ENCODE measurements at regions not wholly inside any gene's neighbourhood (a gene's known extent, or its start where the extent isn't known, plus 50 kb on each side); places are given as distances from the start of the nearest gene placed in this dataset.

- DNase-seq, result no peak
Observed at GRCh38 chr7:21094589-21094988, 307.9 kb upstream of the SP8 start.

GRCh38 chr7:21099432-21099831 lies 312.7 kb upstream of the SP8 start:
- DNase-seq, result no peak

- DNase-seq, result no peak
Observed at GRCh38 chr7:21099955-21100354, 313.3 kb upstream of the SP8 start.

- DNase-seq, result no peak
Observed at GRCh38 chr7:21101541-21101940, 314.9 kb upstream of the SP8 start.

DNA sequence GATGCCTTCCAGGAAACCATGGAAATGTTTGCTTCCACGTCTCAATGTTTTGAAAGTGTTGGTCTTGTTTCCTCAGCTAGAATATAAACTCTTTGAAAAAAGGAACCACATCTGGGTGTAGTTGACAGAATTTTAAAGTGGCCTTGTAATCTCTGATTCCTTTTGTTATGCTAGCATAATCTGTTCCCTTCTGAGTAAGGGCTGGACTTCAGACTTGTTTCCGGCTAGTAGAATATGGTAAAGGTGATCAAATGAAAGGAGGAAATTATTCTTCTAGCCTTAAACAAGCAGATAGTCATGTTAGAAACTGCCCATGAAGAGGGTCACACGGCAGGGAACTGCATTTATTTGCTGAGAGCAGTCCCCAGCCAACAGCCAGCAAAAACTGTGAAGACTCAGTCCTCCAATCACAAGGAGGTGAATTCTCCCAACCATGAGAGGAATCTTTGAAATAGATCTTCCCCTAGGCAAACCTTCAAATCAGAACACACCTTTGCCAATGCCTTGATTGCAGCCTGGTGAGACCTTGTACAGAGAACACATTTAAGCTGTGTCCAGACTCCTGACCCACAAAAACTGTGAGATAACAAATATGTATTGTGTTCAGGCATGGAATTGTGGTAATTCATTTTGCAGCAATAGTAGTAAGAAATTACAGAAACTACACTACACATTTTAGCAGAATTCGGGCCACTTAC lies 316.9 kb upstream of the SP8 start:
- DNase-seq, result no peak

GRCh38 chr7:21104124-21104500 lies 317.4 kb upstream of the SP8 start:
- DNase-seq, result no peak

DNA sequence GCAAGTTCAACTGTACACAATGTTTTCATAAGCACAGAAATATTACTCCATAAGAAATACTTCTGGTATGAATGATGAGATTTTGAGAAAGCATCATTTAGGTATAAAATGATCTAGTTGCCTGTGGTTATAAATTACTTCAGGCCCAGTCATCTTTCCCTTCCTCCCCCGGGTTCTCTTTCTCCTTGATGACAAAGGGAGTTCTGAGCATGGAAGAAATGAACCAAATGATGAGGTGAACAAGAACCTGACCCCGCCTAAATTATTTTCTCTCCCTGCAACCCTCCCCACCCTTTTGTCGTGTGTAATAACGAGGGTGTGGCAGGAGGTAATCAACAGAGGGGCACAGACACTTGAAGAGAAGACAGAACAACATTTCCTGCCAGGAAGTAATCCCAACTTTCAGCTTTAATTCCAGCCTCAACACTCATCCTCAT lies 319.6 kb upstream of the SP8 start:
- DNase-seq, result no peak

DNA sequence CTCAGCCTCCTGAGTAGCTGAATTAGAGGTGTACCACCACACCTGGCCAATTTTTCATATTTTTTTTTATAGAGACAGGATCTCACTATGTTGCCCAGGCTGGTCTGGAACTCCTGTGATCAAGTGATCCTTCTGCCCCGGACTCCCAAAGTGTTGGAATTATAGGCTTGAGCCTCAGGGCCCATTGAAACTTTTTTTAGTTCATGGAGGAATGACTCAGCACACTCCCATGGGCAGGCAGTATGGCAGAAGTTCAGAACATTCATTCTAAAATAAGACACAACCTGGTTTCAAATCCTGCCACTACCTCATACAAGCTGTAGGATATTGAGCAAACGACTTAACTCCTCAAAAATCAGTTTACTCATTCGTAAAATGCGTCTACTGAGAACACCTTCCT lies 320.4 kb upstream of the SP8 start:
- no peak for DNase-seq

DNA sequence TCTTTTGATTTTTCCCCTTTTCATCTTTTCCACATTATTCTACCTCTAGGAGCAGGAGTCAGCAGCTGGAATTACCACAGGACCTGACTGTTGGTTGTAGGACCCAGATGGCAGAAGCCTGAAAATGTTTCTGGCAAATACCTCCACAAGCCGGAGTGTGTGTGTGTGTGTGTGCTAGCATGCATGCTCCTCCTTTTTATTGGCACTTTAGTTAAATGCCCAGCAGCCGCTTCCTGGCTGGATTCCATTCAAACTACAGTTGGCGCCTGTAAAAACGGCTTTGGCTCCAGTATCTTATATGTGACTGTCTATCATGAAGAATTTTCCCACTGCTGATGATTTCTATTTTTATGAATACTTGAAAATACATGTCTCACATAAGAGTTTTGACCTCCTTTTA lies 319.7 kb upstream of the SP4 start:
- peak; percentile 89 for DNase-seq

DNA sequence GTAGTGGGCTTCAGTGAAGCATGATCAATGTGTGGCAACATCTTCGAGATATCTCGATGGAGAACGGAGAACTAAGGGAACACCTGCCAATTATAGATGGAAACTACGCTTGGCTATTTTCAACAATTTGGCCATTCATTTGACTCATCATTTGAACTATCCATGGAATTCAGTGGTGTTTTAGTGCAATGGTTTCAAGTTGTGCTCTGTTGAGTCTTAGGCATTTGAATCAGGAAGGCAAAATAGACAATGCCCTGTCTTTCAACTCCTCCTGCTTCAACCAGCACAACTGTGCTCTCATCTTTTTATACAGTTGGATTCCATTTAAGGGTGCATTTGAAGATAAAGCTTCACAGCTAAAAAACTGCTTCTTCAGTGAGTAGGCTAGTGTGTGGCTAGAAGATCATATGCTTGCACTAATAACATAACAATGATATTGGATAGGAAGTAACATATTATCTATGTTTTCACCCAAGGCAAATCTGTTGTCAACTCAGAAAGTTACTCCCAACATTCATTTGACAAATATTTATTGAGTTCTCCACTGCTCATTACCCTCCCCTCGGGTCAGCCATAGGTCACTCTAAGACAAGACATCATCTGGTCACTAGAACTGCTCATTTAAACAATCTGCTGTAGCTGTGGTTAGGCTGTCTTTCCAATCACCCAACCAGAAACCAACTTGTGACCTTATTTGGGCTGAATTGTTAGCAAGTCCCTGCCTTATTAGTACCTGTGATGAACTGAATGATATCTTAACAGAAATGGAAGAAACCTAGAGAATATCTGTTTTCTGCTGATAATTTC lies 314.1 kb upstream of the SP4 start:
- no peak for DNase-seq

GRCh38 chr7:21123586-21123985 lies 304.3 kb upstream of the SP4 start:
- DNase-seq, result no peak

DNA sequence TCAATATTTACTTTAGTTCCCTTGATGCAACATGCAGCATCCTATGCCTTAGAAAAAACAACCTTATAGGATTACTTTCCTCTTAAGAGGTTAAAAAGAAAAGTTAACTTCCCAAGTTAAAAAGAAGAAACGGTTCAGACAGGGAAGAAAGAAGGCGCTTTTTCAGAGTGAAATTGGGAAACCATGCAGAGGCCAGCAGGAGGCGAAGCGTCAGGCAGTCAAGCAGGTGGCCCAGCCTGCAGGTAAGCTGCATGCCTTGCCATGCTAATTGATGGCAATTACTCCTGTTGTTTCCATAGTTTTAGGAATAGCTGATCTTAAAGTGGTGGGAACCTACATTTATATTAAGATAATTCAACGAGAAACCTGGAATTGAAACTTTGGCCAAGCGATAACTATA lies 302.6 kb upstream of the SP4 start:
- no peak for DNase-seq

DNA sequence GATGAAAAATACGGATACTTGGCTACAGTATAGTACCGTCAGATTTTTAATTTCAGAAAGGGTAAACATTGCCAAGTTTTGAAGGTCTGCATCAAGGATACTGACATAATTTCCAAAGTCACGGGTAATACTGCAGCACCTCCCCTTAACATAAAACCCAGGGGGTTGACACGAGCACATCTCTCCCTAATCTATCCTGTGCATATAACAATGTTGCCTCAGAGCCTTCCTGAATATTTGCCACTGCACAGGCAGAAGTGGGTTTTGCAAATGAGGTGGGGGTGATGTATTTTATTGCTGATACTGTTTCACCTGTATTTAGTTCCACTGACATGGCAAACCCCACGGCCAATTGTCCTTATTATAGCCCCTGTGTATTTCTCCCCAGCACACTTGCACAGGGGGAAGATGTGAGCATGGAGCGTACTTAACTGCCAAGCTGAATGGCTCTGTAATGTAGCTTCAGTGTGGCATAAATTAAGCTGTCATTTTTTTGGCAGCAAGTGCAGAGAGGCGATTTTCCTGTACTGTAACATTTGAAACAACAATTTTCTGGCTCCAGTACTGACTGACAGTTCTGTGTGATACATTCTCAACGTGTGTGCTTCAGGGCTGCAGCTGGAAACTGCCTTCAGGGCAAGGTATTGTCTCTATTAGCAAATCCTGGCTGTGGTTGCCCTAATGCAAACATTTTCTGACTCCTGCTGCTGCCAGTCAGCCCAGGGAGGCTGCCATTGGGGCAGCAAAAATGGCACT lies 299.6 kb upstream of the SP4 start:
- DNase-seq, result peak; percentile 97

GRCh38 chr7:21131897-21132296 lies 296.0 kb upstream of the SP4 start:
- DNase-seq, result no peak

GRCh38 chr7:21134631-21135030 lies 293.3 kb upstream of the SP4 start:
- no peak for DNase-seq

- no peak for DNase-seq
Observed at GRCh38 chr7:21135437-21135836, 292.4 kb upstream of the SP4 start.

DNA sequence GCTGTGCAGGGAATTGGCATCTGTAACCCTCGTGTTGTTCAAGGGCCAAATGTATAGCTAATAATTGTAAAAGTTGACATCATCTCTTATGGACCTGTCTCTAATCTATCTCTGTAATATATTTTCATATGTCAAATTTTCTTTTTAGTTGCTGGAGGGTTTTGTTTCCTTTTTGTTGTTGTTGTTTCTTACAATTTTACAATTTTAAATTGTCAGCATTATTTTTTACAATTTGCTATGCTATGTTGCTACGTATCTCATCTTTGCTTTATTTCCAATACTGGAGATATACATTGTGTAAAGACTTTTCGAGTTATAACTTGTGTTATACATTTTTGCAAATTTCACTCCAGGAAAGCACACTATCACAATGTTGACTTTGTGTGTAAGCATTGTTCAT lies 290.2 kb upstream of the SP4 start:
- DNase-seq, result no peak

- no peak for DNase-seq
Observed at GRCh38 chr7:21140622-21141021, 287.3 kb upstream of the SP4 start.

GRCh38 chr7:21141476-21141875 lies 286.4 kb upstream of the SP4 start:
- DNase-seq, result no peak

DNA sequence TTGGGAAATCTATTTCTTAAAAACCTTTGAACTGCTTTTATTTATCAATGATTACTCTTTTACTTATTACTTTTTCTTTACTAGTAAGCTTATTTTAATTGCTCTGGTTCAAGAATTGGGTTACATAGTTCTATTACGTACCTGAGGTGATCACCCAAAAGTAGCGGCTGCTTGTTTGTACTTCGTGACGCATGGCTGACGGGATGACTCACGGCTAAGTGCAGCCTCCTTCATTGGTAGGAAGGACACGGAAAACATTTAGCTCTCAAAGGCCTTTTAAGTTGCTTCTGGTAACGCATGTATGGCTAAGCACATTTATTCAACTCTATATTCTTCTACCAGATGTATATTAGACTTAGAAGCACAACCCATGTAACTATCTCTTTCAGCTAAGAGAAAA lies 285.8 kb upstream of the SP4 start:
- no peak for DNase-seq

- DNase-seq, result no peak
Observed at GRCh38 chr7:21146642-21147423, 281.1 kb upstream of the SP4 start.

DNA sequence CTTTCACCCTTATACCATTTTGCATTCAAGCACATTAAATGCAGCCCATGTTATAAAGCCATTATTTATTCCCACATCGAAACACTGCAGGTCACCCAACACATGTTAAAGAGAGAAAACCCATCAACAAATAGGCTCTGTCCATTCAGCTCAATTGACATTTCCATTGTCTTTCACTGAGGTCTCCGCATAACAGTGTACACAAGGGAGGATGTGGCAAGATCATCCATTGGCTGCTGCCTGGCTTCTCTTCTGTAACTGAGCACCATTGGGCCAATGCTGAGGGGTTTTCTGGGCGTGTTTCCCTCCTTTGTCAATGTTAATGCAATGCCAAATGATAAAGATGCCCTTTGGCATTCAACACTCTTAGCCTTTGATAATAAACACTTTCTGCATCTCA lies 278.1 kb upstream of the SP4 start:
- peak; percentile 92 for DNase-seq

GRCh38 chr7:21154614-21155013 lies 273.3 kb upstream of the SP4 start:
- no peak for DNase-seq
